GM12891 (cell line): ENCODE measurements at regions not wholly inside any gene's neighbourhood (a gene's known extent, or its start where the extent isn't known, plus 50 kb on each side); places are given as distances from the start of the nearest gene placed in this dataset.

ENCODE experiments used
- DNase-seq: peaks from one replicate; pipeline ENCODE4 v3.0.0; 2011; ENCODE audit warnings: low spot score; ENCODE audit not compliant: insufficient read length
- FAIRE-seq: peaks from 2 replicates; lab custom pipeline; 2011; peaks lifted over from hg19 to GRCh38; lab: Jason Lieb, UNC
- PAX5 ChIP-seq: IDR thresholded peaks from 2 replicates; pipeline ENCODE4 v1.6.1; 2011; ENCODE audit warnings: low read length, moderate library complexity, mild to moderate bottlenecking; ENCODE audit not compliant: insufficient read depth, severe bottlenecking
- POLR2A ChIP-seq: IDR thresholded peaks from 2 replicates; pipeline ENCODE4 v1.6.1; 2011; ENCODE audit warnings: low read depth, low read length, control low read depth
- POLR2AphosphoS5 ChIP-seq: IDR thresholded peaks from 2 replicates; pipeline ENCODE4 v1.6.1; 2011; ENCODE audit warnings: low read depth, low read length, control low read depth
- POU2F2 ChIP-seq: IDR thresholded peaks from 2 replicates; pipeline ENCODE4 v1.6.1; 2011; ENCODE audit warnings: low read depth, mild to moderate bottlenecking, control low read depth, low read length, moderate library complexity
- SPI1 ChIP-seq: IDR thresholded peaks from 2 replicates; pipeline ENCODE4 v1.6.1; 2011; ENCODE audit warnings: low read depth, low read length, control low read depth
- TAF1 ChIP-seq: IDR thresholded peaks from 2 replicates; pipeline ENCODE4 v1.6.1; 2011; ENCODE audit warnings: low read depth, low read length, control low read depth

GRCh38 chr5:9834871-9835770 is 205.0 kb upstream of the TAS2R1 start:
- FAIRE-seq (no peak), DNase-seq (no peak)
- TF ChIP-seq POLR2AphosphoS5 = no peak
- no peak for TF ChIP-seq POU2F2
- no peak for TF ChIP-seq SPI1
- no peak for TF ChIP-seq POLR2A
- no peak for TF ChIP-seq PAX5
- no peak for TF ChIP-seq TAF1

GRCh38 chr5:9833871-9834270 is 203.7 kb upstream of the TAS2R1 start:
- FAIRE-seq (no peak), DNase-seq (no peak)
- TF ChIP-seq POLR2AphosphoS5 (no peak), SPI1 (no peak), POLR2A (no peak), TAF1 (no peak), POU2F2 (no peak), PAX5 (no peak)

GRCh38 chr5:9832921-9833320 is 202.8 kb upstream of the TAS2R1 start:
- DNase-seq (no peak), FAIRE-seq (no peak)
- TF ChIP-seq POLR2AphosphoS5 = no peak
- no peak for TF ChIP-seq SPI1
- no peak for TF ChIP-seq POU2F2
- no peak for TF ChIP-seq POLR2A
- TF ChIP-seq TAF1 = no peak
- TF ChIP-seq PAX5 = no peak

- no peak for FAIRE-seq
- no peak for TF ChIP-seq POLR2AphosphoS5
- no peak for DNase-seq
Observed at GRCh38 chr5:9831823-9832222, 201.7 kb upstream of the TAS2R1 start.

- FAIRE-seq (no peak), DNase-seq (no peak)
- no peak for TF ChIP-seq SPI1
- no peak for TF ChIP-seq POU2F2
- TF ChIP-seq TAF1 = no peak
- TF ChIP-seq POLR2A = no peak
- TF ChIP-seq PAX5 = no peak
- TF ChIP-seq POLR2AphosphoS5 = no peak
Observed at GRCh38 chr5:9830184-9830583, 200.0 kb upstream of the TAS2R1 start.

GRCh38 chr5:9829621-9830020 is 199.5 kb upstream of the TAS2R1 start:
- DNase-seq (no peak), FAIRE-seq (no peak)
- TF ChIP-seq POLR2A (no peak), POU2F2 (no peak), SPI1 (no peak), TAF1 (no peak), PAX5 (no peak), POLR2AphosphoS5 (no peak)

GRCh38 chr5:9820691-9821449 is 190.7 kb upstream of the TAS2R1 start:
- FAIRE-seq = no peak
- DNase-seq = no peak
- TF ChIP-seq TAF1 = no peak
- no peak for TF ChIP-seq SPI1

- TF ChIP-seq POU2F2 (no peak), TAF1 (no peak), PAX5 (no peak), POLR2A (no peak), SPI1 (no peak), POLR2AphosphoS5 (no peak)
- FAIRE-seq (no peak), DNase-seq (no peak)
Observed at GRCh38 chr5:9818340-9818845, 188.2 kb upstream of the TAS2R1 start.

GRCh38 chr5:9817819-9818218 is 187.7 kb upstream of the TAS2R1 start:
- DNase-seq = no peak
- FAIRE-seq = no peak
- TF ChIP-seq POU2F2 (no peak), TAF1 (no peak), SPI1 (no peak), POLR2A (no peak), POLR2AphosphoS5 (no peak), PAX5 (no peak)

- TF ChIP-seq POLR2AphosphoS5 = no peak
- no peak for TF ChIP-seq TAF1
- no peak for TF ChIP-seq SPI1
- no peak for TF ChIP-seq POU2F2
- TF ChIP-seq POLR2A = no peak
- no peak for TF ChIP-seq PAX5
- FAIRE-seq = no peak
- no peak for DNase-seq
Observed at GRCh38 chr5:9815051-9815450, 184.9 kb upstream of the TAS2R1 start.
